Muscle of leg (tissue), 3 donors: ENCODE measurements at regions not wholly inside any gene's neighbourhood (a gene's known extent, or its start where the extent isn't known, plus 50 kb on each side); places are given as distances from the start of the nearest gene placed in this dataset.
"Not testable (repeated sequence)": the region's sequence is repeated elsewhere in the genome, so short reads cannot be mapped to it uniquely, and the experiment has no call there.

Experiments used
- DNase-seq: peaks from one replicate; pipeline ENCODE4 v3.0.0; 2013
- H3K27ac ChIP-seq: one replicate; pipeline ENCODE4 v1.5.1; 2013; ENCODE audit warnings: mild to moderate bottlenecking, low read length, control low read depth
- H3K27me3 ChIP-seq: one replicate; pipeline ENCODE4 v1.6.1; 2013; ENCODE audit warnings: low read length; ENCODE audit not compliant: control insufficient read depth, insufficient read depth
- H3K36me3 ChIP-seq: one replicate; pipeline ENCODE4 v1.6.1; 2013; ENCODE audit warnings: low read length; ENCODE audit not compliant: control insufficient read depth, insufficient read depth
- H3K4me1 ChIP-seq: one replicate; pipeline ENCODE4 v1.6.1; 2013; ENCODE audit warnings: low read length; ENCODE audit not compliant: control insufficient read depth, insufficient read depth
- H3K4me3 ChIP-seq: one replicate; pipeline ENCODE4 v1.5.1; 2013; ENCODE audit warnings: low read length, control low read depth
- H3K9me3 ChIP-seq: replicated peaks from 2 replicates; pipeline ENCODE4 v1.6.1; 2013; ENCODE audit warnings: low read depth, low read length; ENCODE audit not compliant: control insufficient read depth
- WGBS: methylation state at CpG from one replicate; pipeline ENCODE4 v1.1.5; 2013; ENCODE audit warnings: missing lambda C conversion rate; ENCODE audit not compliant: insufficient coverage; 5-methylcytosine and 5-hydroxymethylcytosine counted together

DNA sequence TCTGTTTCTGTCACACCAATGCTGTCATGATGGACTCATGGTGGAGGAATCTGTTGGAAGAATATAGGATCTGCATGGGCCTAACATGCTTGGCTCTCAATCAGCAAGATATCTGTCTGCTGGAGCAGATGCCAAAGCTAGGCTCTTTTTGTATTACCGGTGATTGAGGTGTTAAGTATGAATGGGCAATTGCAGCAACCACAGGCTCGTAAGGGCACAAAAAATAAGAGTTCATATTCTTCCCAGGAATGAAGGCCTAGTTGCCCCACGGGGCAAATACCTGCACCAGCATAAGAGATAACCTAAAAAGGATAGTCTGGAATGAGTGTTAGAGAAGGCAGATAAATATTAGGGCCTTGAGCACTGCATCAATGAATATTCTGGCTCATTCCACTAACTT lies 679.5 kb upstream of the COX7C start:
- Histone ChIP-seq H3K9me3 (no peaks in the 10 kb centered on the region), H3K4me3 (no peak overlapping the region), H3K36me3 (no peaks in the 10 kb centered on the region), H3K4me1 (no peaks in the 10 kb centered on the region), H3K27ac (no peak overlapping the region), H3K27me3 (no peaks in the 10 kb centered on the region)
- 60% methylated on average over 1 of the region's 3 CpGs for whole genome bisulfite sequencing
- DNase-seq: no peak

DNA sequence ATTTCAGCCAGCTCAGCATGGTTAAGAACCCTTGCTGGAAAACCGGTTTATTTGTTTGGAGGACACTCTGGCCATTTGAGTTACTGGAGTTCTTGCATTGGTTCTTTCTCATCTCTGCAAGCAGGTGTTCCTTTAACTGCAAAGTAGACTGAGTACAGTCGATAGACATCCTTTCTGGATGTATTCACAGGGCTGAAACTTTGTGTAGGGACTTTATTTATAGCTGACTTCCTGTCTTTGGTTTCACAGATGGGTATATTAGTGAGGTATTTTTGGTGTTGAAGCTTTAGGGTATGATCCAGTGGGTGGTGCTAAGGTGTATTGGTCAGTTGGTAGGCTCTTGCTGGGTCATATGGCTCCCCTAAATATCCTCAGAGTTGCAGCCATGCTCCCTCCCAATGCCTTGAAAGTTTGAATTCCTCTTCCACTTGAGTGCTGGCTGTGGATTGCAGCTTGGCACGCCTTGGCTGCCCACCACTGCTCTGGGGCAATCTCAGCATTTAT lies 666.0 kb upstream of the COX7C start:
- Histone ChIP-seq H3K27me3 (no peaks in the 10 kb centered on the region), H3K9me3 (no peaks in the 10 kb centered on the region), H3K27ac (no peak overlapping the region), H3K36me3 (no peaks in the 10 kb centered on the region), H3K4me3 (no peak overlapping the region), H3K4me1 (no peaks in the 10 kb centered on the region)
- 67% methylated on average over 1 of the region's 3 CpGs for WGBS
- DNase-seq: no peak

DNA sequence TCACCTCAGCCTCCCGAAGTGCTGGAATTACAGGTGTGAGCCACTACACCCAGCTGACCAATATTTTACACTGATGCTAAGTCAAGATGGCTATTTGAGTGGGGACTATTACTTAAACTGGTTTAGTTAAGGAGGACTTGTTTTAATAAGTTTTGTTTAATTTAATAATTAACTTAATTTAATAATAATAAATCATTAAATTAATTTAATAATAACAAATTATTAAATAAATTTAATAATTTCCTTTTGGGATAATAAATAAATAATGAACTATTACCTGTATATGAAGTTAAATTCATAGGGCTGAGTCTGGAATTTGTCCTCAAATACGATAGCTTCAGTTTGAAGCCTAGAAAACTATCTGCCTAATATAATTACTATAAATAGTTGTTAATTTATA lies 665.1 kb upstream of the COX7C start:
- no peaks in the 10 kb centered on the region for H3K36me3 ChIP-seq
- no peak overlapping the region for H3K27ac ChIP-seq
- WGBS: no CpG with 5 or more reads among the region's 2 CpGs
- H3K9me3 ChIP-seq: no peaks in the 10 kb centered on the region
- no peak for DNase-seq
- no peak overlapping the region for H3K4me3 ChIP-seq
- H3K27me3 ChIP-seq: no peaks in the 10 kb centered on the region
- H3K4me1 ChIP-seq: no peaks in the 10 kb centered on the region

DNA sequence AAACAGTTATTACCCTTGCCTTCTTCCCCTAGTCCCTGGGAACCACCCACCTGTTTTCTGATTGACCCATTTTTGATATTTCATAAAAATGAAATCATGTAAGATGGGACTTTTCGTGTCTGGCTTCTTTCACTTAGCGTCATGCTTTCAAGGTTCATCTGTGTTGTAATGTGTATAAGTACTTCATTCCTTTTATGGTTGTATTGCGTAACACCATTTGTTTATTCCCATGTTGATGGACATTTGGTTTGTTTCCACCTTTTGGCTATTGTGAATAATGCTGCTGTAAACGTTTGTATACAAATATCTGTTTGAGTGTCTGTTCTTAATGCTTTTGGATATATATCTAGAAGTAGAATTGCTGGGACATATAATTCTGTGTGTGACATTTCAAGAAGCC lies 650.1 kb upstream of the COX7C start:
- no peak for DNase-seq
- Histone ChIP-seq H3K4me3 (no peak overlapping the region), H3K9me3 (no peaks in the 10 kb centered on the region), H3K4me1 (no peaks in the 10 kb centered on the region), H3K27ac (no peak overlapping the region), H3K27me3 (no peaks in the 10 kb centered on the region), H3K36me3 (no peaks in the 10 kb centered on the region)
- WGBS: no CpG with 5 or more reads among the region's 4 CpGs

DNA sequence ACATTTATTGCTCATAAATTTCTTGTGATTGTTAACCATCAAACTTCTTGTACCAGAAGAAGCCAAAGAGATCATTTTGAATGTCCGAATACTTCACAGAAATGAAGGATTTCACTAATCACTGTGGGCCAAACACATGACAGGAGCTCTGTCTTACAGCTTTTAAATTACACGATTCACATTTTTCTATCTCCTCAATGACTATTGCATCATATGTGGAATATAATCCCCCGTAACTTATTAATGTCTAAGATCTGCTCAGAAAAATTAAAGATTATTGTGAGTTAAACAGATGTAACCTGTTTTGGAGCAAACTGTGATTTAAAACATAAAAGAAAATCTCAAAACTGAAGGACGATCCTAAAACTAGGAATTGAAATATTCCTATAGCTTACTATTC lies 645.2 kb upstream of the COX7C start:
- H3K4me3 ChIP-seq: no peak overlapping the region
- H3K27me3 ChIP-seq: no peaks in the 10 kb centered on the region
- H3K27ac ChIP-seq: no peak overlapping the region
- H3K4me1 ChIP-seq: no peaks in the 10 kb centered on the region
- H3K9me3 ChIP-seq: no peaks in the 10 kb centered on the region
- WGBS: no CpG with 5 or more reads among the region's 4 CpGs
- no peaks in the 10 kb centered on the region for H3K36me3 ChIP-seq
- no peak for DNase-seq

DNA sequence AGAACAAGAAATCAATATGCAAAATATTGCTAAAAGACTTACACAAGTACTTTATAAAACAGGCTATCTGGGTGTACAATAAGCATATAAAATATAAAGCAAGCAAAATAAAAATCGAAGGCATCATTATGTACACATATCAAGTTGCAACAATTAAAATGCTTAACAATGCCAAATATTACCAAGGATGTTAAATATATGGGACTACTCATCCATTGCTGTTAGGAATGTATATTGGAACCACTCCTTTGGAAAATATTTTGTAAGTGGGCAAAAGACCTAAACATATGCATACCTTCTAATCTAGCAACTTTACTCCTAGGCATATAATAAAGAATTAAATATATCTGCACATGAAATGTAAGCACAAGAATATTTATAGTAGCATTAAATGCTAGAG lies 632.6 kb upstream of the COX7C start:
- no peaks in the 10 kb centered on the region for H3K27me3 ChIP-seq
- no peaks in the 10 kb centered on the region for H3K36me3 ChIP-seq
- H3K27ac ChIP-seq: no peak overlapping the region
- no peak overlapping the region for H3K4me3 ChIP-seq
- DNase-seq: no peak
- no peaks in the 10 kb centered on the region for H3K9me3 ChIP-seq
- no CpG with 5 or more reads among the region's 1 CpG for WGBS
- H3K4me1 ChIP-seq: no peaks in the 10 kb centered on the region

DNA sequence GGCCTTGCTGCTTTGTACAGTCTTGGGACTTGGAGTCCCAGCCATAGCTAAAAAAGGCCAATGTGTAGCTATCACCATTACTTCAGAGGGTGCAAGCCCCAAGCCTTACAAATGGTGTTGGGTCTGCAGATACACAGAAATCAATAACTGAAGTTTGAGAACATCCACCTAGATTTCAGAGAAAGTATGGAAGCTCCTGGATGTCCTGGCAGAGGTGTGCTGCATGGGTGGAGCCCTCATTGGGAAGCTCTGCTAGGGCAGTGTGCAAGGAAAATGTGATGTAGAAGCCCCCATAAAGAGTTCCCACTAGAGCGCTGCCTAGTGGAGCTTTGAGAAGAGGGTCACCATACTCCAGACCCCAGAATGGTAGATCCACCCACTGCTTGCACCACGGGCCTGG lies 626.7 kb upstream of the COX7C start:
- Histone ChIP-seq H3K4me3 (no peak overlapping the region), H3K27ac (no peak overlapping the region), H3K27me3 (no peaks in the 10 kb centered on the region), H3K36me3 (no peaks in the 10 kb centered on the region), H3K9me3 (peaks cover 13% of the 10 kb centered on the region), H3K4me1 (no peaks in the 10 kb centered on the region)
- no peak for DNase-seq
- WGBS: 57% methylated on average over 1 of the region's 2 CpGs

DNA sequence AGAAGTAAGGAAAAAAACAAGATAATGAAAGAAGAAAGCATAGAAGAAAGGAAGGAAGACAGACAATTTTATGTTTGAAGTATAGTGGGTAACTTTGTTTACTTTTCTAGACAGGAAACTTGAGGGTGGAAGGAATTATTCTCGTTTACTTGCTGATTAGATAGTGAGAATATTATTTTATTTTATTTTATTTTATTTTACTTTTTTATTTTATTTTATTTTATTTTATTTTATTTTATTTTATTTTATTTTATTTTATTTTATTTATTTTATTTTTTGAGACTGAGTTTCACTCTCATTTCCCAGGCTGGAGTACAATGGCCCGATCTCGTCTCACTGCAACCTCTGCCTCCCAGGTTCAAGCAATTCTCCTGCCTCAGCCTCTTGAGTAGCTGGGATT lies 623.1 kb upstream of the COX7C start:
- not testable (repeated sequence) for H3K4me1 ChIP-seq, H3K27me3 ChIP-seq, DNase-seq, H3K4me3 ChIP-seq, H3K36me3 ChIP-seq, H3K27ac ChIP-seq
- no CpG with 5 or more reads among the region's 3 CpGs for WGBS
- peaks cover 13% of the 10 kb centered on the region for H3K9me3 ChIP-seq

DNA sequence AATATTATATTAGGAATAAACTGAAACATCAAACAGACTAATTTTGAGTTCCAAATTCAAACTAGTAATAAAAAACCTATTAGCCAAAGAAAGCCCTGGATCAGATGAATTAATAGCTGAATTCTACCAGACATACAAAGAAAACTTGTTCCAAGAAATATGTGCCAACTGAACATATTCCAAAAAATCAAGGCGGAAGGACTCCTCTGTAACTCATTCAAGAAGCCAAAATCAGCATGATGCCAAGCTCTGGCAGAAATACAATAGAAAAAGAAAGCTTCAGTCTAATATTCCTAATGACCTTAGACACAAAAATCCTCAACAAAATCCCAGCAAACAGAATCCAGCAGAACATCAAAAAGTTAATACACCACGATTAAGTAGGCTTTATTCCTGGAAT lies 619.1 kb upstream of the COX7C start:
- Histone ChIP-seq H3K27ac (no peak overlapping the region), H3K36me3 (no peaks in the 10 kb centered on the region), H3K4me1 (no peaks in the 10 kb centered on the region), H3K9me3 (no peaks in the 10 kb centered on the region), H3K4me3 (no peak overlapping the region), H3K27me3 (no peaks in the 10 kb centered on the region)
- WGBS: no CpG with 5 or more reads among the region's 2 CpGs
- no peak for DNase-seq

DNA sequence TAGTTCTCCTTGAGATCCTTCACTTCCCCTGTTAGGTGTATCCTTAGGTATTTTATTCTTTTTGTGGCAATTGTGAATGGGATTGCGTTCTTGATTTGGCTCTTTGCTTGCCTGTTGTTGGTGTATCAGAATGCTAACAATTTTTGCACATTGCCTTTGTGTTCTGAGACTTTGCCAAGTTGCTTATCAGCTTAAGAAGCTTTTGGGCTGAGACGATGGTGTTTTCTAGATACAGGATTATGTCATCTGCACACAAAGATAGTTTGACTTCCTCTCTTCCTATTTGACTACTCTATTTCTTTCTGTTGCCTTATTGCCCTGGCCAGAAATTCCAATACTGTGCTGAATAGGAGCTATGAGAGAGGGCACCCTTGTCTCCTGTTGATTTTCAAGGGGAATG lies 609.4 kb upstream of the COX7C start:
- Histone ChIP-seq H3K4me1 (no peaks in the 10 kb centered on the region), H3K9me3 (peaks cover 9% of the 10 kb centered on the region), H3K27ac (no peak overlapping the region), H3K36me3 (no peaks in the 10 kb centered on the region), H3K4me3 (no peak overlapping the region), H3K27me3 (no peaks in the 10 kb centered on the region)
- no CpG with 5 or more reads among the region's 2 CpGs for WGBS
- no peak for DNase-seq

DNA sequence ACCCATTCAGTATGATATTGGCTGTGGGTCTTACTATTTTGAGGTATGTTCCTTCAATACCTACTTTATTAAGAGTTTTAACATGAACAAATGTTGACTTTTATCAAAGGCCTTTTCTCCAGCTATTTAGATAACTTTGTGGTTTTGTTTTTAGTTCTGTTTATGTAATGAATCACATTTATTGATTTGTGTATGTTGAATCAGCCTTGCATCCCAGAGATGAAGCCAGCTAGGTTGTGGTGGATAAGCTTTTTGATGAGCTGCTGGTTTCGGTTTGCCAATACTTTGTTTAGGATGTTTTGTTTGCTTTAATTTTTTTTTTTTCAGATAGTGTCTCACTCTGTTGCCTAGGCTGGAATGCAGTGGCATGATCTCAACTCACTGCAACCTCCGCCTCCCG lies 609.0 kb upstream of the COX7C start:
- WGBS: 71% methylated on average over 2 of the region's 3 CpGs
- Histone ChIP-seq H3K27ac (no peak overlapping the region), H3K9me3 (peaks cover 9% of the 10 kb centered on the region), H3K36me3 (no peaks in the 10 kb centered on the region), H3K27me3 (no peaks in the 10 kb centered on the region), H3K4me1 (no peaks in the 10 kb centered on the region), H3K4me3 (no peak overlapping the region)
- DNase-seq: no peak
